GM21576 (cell line): ENCODE measurements at regions not wholly inside any gene's neighbourhood (a gene's known extent, or its start where the extent isn't known, plus 50 kb on each side); places are given as distances from the start of the nearest gene placed in this dataset.

ENCODE experiments used
- ATAC-seq: cut with Tn5 transposase; IDR thresholded peaks from one replicate; pipeline ENCODE4 v1.9.1; 2021; ENCODE audit warnings: mild to moderate bottlenecking, moderate library complexity; ENCODE audit not compliant: unreplicated experiment

GRCh38 chr14:62629176-62629725 lies 416.0 kb downstream of the KCNH5 start:
- ATAC-seq = no peak

GRCh38 chr14:62631176-62631575 lies 414.1 kb downstream of the KCNH5 start:
- no peak for ATAC-seq

- no peak for ATAC-seq
Observed at GRCh38 chr14:62632771-62633170, 412.5 kb downstream of the KCNH5 start.

GRCh38 chr14:62645649-62646048 lies 399.6 kb downstream of the KCNH5 start:
- no peak for ATAC-seq
